ENCODE measurements at regions not wholly inside any gene's neighbourhood (a gene's known extent, or its start where the extent isn't known, plus 50 kb on each side); places are given as distances from the start of the nearest gene placed in this dataset.

DNA sequence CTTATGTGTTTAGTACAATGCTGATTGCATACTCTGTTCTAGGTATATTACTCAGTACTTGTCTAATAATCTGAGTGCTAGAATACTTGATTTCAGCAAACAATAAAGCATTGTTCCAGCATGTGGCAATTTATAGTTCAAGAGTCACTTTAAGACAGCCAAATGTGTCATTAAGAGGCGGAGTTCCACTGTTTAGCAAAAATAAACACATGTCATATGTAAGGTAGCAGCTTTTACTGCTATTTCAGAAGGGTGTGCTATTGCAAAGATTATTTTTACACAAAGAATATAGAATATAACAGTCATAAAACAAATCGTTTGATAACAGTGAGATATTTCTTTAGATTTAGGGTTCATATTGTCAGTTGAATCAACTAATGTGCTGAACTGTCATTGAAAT lies 358.7 kb downstream of the TUSC7 start:
- DNase-seq (ENCODE audit: low read depth), result no peak

DNA sequence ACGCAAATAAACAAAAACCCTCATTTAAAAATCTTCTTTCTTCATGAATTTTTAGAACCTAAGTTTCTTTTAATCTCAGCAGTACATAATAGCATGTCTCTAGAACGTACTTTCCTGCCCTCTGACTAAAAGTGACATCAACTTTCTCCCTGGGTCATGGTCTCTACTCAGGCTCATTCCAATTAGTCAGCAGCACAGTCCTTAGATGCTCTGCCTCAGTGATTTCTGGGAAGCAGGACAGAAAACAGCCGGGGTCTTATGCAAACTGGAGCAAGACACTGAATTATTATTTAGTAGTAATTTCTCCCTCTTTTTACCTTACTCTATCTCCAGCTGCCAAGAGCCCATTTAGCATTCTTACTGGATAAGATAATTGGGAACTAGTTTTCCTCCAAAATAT lies 365.2 kb downstream of the TUSC7 start:
- no peak for DNase-seq (ENCODE audit: low read depth)

DNA sequence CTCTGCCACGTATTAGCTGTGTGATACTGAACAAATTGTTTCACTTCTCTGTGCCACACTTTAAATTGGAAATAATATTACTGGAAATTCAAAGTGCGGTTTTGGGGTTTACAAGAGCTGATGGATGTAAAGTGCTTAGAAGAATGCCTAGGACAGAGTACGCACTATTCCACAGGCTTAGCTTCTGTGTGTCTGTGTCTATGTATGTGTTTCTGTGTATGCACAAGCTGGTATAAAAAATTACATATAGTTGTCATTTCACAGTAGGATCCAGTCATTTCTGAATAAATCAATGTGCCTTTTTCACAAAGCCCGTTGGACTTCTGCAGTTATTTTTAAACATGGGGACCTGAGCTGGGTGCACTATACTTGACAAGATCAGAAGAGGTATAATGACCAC lies 370.4 kb downstream of the TUSC7 start:
- no peak for DNase-seq (ENCODE audit: low read depth)

DNA sequence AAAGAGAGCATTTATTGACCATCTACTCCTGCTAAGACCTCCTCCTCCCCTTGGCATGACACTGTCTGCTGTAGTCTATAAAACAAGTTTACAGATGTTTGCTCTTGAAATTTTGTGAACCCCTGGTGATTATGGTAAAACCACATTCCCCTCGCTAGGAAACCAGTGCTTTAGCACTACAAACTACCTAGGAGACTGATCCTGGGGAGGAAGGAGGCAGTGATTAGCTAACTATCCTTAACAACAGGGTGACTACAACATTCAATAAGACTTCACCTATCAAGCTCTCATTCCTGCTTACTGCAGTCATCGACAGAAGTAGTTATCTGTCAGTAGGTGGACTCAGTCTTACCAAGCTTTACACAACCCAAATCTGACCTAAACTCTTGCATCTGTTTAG lies 371.3 kb downstream of the TUSC7 start:
- no peak for DNase-seq (ENCODE audit: low read depth)

DNA sequence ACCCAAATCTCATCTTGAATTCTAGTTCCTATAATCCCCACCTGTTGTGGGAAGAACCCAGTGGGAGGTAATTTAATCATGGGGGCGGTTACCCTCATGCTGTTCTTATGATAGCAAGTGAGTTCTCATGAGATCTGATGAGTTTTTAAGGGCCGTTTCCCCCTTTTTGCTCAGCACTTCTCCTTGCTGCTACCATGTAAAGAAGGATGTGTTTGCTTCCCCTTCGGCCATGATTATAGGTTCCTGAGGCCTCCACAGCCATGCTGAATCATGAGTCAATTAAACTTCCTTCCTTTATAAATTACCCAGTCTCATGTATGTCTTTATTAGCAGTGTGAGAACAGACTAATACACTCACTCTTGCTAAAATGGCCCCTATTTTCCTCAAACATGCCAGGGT lies 374.7 kb downstream of the TUSC7 start:
- DNase-seq (ENCODE audit: low read depth), result no peak

DNA sequence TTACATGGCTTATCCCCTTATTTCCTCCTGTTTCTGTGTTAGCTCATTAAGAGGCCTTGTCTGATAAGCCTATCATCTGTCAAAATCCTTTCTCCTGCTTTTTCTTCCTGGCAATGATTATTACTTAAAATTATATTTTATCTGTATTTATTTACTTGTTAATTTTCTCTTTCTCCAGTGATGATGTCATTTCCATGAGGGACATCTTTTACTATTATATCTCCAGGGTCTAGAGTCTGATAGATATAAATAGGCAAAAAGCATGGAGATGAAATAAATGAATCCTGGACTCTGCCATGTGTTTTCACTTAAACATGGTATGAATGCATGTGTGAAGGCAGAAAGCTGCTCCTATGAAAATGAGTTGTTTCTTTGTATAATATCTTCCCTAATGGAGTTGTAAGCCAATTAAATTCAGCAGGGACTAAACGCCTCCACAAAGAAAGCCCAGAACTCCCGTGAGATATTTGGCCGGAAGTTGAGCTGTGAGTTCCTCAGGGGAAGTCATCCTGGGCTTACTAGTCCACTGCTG lies 375.2 kb downstream of the TUSC7 start:
- no peak for DNase-seq (ENCODE audit: low read depth)

DNA sequence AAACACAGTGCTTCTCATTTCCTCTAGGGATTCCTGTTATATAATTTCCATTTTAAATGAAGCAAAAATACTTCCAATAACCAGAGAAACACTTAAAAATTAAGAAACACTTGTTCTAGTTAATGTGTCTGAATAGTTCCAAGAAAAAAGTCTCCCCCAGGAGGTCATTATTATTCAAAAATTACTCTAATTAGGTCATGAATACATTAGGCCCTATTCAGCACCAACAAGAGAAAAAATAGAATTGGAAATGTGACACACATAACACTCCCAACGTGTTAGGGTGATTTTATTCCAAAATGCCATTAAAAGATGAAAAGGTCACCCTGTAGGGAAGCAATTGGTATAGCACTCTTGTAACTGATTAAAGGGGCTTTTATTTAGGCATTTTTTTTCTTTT lies 382.1 kb downstream of the TUSC7 start:
- DNase-seq (ENCODE audit: low read depth), result no peak

DNA sequence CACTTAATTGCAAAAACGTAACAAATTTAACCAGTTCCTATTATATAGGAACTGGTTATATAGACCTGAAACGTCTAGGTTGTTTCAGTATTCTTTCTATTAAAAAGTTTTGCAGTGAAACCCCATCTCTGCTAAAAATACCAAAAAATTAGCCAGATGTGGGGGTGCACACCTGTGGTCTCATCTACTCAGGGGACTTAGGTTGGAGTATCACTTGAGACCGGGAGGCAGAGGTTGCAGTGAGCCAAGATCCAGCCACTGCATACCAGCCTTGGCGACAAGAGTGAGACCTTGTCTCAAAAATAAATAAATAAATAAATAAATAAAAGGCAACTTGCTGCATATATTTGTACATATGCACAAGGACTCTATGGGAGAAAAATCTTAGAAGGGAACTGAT lies 387.0 kb downstream of the TUSC7 start:
- no peak for DNase-seq (ENCODE audit: low read depth)

DNA sequence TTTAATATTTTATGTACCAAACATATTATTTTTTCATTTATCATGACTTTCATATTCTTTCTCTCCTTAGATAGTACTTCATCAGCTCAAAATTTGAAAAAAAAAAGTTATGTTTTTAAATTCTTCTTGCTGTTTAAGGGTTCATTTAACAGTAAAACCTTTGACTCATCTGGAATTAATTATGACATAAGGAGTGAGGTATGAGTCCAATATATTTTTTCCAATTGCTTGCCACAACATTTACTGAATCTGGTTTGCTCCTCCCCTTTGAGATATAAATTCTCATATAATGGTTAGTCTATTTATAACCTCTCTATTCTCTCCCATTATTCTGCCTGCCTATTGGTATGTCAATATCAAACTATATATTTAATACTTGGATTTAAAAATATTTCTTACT lies 387.8 kb downstream of the TUSC7 start:
- no peak for DNase-seq (ENCODE audit: low read depth)

DNA sequence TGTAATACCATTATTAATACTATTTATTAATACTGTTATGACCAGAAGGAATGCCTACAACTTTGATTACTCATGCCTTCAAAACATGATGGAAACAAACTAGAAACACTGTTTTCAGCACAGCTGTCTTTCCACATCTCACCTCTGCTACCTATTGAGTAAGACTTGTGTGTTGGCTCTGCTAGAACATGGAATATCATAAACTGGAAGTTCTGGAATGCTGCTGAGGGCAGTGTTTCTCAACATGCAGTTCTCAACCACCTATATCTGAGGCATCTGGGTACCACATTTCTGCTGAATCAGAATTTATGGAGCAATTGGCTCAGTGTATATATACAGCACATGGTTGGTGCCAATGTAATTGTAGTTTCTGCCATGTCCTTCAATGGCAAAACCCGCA lies 392.1 kb downstream of the TUSC7 start:
- no peak for DNase-seq (ENCODE audit: low read depth)

DNA sequence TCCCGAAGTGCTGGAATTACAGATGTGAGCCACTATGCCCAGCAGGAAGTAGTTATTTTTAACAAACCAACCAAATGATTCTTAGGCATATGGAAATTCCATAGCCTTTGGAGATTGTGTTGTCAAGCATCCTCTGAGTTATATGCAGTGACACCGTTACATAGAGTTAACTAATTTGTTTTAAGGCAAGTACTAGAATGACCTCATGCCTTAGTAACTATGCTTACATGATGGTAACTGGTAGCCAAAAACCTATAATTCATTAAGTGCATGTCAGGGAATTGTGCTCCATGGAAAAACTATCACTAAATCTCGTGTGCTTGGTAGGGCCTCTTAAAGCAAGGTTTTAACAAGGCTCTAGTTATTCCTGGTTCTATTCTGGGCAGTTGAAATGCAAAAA lies 392.8 kb downstream of the TUSC7 start:
- no peak for DNase-seq (ENCODE audit: low read depth)

DNA sequence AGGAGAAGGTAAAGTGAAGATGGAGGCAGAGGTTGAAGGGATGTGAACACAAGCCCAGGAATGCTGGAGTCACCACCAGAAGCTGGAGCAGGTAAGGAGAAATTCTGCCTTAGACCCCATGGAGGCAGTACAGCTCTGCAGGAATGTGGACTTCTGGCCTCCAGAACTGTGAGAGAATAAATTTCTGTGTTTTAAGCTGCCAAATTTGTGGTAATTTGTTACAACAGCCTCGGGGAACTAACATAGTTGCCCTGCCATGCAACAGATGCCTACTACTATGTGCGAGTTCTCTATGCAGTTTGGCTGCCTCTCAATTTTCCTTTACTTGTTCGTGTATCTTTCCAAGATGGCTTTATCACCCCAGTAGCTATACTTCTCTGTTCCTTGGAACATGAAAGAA lies 394.1 kb downstream of the TUSC7 start:
- DNase-seq (ENCODE audit: low read depth), result no peak

DNA sequence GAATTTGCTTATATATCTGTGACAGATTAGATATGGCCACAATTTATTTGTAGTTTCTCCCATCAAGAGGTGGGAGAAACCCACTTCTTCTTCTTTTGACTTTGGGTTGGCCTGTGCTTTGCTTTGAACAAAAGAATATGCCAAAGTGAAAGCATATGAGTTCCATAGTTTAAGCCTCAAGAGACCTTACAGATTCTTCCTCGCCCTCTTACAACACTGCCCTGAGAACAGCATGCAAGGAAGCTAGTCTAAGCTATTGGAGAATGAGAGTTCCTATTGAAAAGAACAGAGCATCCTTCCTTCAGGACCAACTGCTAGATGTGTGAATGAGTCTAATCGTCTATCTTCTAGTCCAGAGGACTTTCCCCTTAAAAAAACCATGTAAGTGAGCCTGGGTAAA lies 394.8 kb downstream of the TUSC7 start:
- DNase-seq (ENCODE audit: low read depth), result no peak

DNA sequence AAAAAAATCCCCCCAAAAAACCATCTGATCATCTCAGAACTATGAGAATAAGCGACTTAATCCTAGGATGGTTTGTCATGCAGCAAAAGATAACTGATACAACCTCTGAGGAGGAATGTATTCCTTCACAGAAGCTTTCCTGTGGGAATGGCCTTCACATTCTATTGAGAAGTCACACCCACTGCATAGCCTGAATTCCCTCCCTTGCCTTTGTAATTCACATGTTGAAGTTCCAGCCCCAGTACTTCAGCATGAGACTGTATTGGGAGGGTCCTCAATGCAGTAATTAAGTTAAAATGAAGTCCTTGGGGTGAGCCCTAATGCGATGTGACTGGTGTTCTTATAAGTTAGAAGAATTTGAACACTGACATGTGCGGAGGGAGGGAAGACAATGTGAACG lies 395.2 kb downstream of the TUSC7 start:
- no peak for DNase-seq (ENCODE audit: low read depth)

DNA sequence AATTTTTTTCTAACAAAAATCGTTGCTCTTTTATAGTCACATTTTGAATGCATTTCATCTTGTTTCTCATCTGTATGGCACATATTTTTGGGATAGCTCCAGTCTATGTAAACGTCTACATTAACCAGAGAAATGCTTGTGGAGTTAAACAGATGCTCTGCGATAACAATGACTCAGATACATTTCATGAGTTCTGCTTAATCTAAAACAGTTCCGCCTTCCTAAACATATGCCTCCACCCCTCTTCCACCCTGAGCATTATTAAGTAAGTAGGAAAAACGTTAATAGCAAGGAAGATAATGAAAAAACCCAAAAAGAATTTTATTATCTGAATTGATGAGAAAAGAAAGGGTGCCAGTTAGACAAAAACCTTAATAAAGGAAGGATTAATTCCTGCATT lies 396.1 kb downstream of the TUSC7 start:
- DNase-seq (ENCODE audit: low read depth), result no peak

DNA sequence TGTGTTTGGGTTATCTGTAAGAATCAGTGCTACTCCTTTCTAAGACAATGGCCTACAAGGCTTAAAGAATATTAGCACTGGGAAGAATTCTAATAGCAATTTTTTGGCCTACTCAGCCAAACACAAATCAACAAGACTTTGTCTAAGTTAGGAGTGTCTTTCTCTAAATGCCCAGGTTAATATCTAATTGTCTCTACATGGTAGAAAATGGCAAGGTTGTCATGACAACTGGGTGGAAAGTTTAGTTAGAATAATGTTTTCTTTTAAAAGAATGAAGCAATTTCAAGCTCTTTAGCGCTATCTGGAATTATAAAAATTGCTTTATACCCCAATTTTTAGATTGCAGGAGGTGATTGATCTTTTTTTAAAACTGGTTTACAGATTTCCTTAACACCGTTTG lies 396.8 kb downstream of the TUSC7 start:
- no peak for DNase-seq (ENCODE audit: low read depth)

DNA sequence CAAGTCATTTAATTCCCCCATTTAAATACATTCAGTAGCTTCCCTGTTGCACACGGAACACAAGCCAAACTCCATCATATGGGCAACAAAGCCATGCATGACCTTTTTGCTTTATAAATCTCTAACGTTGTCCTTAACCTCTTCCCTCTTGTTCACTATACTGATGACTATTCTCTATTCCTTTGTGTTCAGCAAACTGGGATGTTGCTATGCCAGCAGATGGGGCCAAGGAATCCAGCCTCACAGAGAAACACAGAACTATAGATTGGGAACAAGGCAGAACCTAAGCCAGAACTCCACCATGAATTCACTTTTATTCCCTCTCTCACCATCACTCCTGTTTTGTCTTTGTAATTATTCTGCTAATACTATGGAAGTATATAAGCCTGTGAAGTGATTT lies 398.4 kb downstream of the TUSC7 start:
- no peak for DNase-seq (ENCODE audit: low read depth)

DNA sequence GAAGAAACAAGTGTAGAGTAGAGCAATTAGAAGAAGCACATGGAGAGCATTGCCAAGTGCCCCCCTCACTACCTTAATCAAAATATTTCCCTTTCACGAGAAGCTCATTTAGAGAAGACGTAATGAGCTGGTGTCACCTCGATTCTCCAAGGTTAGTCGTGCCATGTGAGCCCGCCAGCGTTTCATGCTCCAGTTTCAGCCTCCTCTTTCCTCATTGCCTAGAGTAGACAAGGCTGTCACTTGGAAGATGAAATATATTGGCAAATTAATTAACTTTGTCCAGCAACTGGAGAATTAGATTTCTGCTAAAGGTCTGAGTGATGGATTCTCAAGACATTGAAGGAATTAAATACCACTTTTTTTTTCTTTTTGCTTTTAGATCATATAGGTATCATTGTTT lies 399.6 kb downstream of the TUSC7 start:
- no peak for DNase-seq (ENCODE audit: low read depth)

DNA sequence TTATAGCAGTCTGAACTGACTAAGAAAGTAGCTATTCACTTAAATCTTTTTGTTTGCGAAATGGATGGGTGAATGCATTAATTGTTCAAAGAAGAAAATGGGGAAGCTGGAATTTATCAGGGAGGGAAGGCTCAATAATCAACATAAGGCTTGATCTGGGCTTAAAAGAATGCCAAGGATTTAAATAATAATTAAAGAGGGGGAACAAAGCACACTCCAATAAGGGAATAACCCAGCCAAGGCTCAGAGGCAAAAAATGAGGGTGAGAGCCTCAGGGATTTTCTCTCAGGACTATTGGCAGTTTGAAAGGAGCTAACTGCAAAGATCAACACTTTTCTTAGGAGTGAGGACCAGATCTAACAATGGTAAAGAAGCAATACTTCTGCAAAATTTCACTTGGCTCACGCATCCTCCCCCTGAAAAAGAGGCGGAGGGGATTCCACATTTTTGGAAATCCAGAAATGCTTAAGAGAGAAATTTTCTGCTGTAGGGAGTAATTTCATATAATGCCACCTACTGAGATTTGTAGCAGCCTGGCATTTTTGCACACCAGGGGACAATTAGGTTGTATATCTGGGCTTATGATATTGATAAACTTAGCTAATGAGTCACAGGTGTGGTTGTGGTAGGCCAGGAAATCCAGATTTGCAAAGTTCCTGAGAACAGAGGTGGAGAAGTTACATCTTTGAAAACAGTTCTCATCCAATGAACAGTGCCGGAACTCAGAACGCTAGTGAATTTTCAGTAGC lies 405.1 kb downstream of the TUSC7 start:
- no peak for DNase-seq (ENCODE audit: low read depth)

DNA sequence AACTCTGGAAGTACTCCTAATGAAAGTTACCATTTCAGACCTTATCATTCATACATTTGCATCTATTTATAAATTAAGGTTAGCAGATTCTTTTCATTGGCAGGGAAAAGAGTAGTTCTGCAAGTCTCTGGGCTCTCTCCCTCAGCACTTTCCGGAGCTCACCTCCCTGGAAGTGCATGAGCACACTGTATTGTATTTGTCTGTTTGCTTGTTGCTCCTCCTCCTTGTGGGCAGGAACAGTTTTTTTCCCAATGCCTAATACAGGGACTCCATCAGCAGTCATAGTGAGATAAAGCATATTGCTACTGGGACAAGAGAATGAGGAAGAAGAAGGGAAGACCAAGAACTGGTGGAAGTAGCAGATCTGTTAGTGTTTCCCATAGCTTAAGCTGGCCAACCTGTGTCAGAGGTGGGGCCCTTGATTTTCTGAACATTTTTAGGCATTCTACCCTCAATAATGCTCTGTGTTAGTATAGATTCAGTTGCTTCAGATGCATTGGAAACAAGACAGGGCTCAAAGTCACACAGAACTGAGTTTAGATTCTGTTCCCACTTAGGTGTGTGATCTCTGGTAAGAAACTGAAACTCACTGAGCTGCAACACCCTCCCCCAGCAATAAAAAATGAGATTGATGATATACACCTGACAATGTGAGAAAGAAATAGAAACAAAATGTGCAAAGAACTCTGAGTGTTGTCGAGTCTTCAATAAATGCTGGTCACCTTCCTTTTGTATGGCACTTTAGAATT lies 407.8 kb downstream of the TUSC7 start:
- no peak for DNase-seq (ENCODE audit: low read depth)

DNA sequence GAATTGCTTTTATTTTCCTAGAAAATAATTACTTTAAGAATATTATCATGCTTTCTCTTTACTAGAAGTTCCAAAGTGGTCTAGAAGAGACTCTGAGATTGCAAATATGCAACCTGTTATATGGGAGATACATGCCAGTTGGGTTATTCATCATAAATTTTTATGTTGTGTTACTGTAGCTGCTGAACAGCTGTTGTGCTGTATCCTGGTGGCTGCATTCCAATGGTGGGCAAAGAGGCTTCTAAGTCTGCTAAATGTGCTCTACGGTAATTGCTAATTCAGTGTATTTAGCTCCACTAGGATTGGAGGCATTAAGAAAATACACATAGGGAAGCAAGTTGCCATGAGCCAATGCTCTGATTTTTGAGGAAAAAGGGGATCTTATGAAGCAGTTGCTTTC lies 409.0 kb downstream of the TUSC7 start:
- peak; percentile 75 for DNase-seq (ENCODE audit: low read depth)

DNA sequence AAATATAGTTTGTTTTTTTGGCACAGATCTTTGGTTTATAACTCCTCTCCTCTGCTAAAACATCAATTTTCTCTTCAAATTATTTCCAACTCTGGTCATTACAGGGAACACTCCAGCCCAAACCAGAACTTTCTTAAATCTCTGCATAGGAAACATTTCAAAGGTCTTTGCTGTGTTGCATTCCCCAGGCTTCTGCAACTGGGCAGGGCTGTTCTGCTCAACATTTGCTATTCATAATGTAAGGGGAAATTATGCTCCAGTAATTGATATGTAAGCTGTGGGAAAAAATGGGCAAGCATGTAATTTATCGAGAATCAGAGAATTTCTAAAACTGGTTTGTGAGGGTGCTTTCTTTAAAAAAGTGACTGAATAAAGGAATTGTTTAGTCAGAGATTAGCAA lies 410.4 kb downstream of the TUSC7 start:
- no peak for DNase-seq (ENCODE audit: low read depth)

DNA sequence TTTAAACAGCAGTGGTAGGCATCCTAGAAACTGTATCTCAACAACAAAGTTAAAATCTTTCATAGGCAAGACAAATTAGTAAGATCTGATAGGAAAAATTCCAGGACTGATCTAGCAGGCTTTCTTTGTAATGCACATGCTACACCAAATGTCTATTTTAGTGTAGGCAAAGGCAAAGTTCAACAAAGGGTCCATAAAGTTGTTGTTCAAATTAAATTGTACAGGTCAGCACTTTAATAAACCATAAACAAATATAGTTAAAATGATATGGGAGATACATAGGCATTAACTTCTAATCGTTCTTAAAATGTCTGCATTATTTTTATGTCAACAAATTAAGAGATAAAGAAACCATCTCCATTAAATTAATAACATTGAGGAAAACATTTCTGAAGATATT lies 413.0 kb downstream of the TUSC7 start:
- DNase-seq (ENCODE audit: low read depth), result no peak

Data from myocyte (in vitro differentiated cells).